Suprapubic skin (tissue), 3 donors: ENCODE measurements at regions not wholly inside any gene's neighbourhood (a gene's known extent, or its start where the extent isn't known, plus 50 kb on each side); places are given as distances from the start of the nearest gene placed in this dataset.

Experiments
- EP300 ChIP-seq: sonication (generic); formaldehyde crosslinking; IDR thresholded peaks from one replicate; pipeline ENCODE4 v1.6.1; 2017; ENCODE audit warnings: antibody characterized with exemption
- TF ChIP-seq, protein P1 (sequence below), 2 donors: fragments of 200-600 bp in 1 of 2; fragments of 450-650 bp in 1 of 2; sonication (generic) in 1 of 2; IDR thresholded peaks; one replicate each; pipeline ENCODE4 v1.5.1; 2016 to 2019; ENCODE audit warnings: antibody characterized with exemption in 2 of 2, mild to moderate bottlenecking in 1 of 2, moderate library complexity in 1 of 2

DNA sequence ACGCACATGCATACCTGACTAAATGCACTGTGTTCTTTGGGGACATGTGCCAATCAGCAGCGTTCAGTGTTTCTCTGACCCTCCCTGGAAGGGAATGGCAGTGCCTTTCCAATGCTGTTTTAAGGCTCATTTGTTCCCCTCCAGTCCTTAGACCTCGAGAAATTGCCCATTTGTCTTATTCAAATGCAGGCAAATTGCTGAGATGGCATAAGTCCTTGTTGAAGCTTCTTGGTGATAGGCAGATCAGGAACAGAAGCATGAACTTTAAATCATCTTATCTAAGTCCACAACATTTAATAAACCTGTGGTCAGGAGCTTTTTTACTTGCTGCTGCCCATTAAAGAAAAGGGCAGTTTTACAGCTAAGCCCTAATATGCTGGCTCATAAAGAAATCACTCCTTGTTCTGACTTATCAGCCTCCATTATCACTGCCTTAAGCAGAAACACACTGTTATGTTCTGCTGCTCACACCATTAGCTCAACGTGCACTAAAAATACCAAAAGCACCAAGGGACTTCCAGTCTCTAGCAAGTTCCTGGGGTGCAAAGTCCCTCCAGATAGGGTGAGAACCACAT is 112.9 kb upstream of the LRFN2 start:
- TF ChIP-seq, protein P1, sequence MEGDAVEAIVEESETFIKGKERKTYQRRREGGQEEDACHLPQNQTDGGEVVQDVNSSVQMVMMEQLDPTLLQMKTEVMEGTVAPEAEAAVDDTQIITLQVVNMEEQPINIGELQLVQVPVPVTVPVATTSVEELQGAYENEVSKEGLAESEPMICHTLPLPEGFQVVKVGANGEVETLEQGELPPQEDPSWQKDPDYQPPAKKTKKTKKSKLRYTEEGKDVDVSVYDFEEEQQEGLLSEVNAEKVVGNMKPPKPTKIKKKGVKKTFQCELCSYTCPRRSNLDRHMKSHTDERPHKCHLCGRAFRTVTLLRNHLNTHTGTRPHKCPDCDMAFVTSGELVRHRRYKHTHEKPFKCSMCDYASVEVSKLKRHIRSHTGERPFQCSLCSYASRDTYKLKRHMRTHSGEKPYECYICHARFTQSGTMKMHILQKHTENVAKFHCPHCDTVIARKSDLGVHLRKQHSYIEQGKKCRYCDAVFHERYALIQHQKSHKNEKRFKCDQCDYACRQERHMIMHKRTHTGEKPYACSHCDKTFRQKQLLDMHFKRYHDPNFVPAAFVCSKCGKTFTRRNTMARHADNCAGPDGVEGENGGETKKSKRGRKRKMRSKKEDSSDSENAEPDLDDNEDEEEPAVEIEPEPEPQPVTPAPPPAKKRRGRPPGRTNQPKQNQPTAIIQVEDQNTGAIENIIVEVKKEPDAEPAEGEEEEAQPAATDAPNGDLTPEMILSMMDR (IDR thresholded peaks at IDR 0.05), result no peak
- TF ChIP-seq EP300, result no peak
